Testis (tissue), 2 donors: ENCODE measurements at regions not wholly inside any gene's neighbourhood (a gene's known extent, or its start where the extent isn't known, plus 50 kb on each side); places are given as distances from the start of the nearest gene placed in this dataset.

Experiments used
- POLR2A ChIP-seq: fragments of 450-650 bp; IDR thresholded peaks from one replicate; pipeline ENCODE4 v1.6.1; 2017; ENCODE audit warnings: antibody characterized with exemption, mild to moderate bottlenecking, moderate library complexity
- TF ChIP-seq, protein P1 (sequence below), 3 experiments: fragments of 450-650 bp in 2 of 3; fragments of 200-600 bp in 1 of 3; sonication (generic) in 1 of 3; IDR thresholded peaks; one replicate each; pipeline ENCODE4 v1.5.1; 2016 to 2019; ENCODE audit warnings: antibody characterized with exemption in 3 of 3, mild to moderate bottlenecking in 2 of 3, moderate library complexity in 1 of 3

- TF ChIP-seq, protein P1, sequence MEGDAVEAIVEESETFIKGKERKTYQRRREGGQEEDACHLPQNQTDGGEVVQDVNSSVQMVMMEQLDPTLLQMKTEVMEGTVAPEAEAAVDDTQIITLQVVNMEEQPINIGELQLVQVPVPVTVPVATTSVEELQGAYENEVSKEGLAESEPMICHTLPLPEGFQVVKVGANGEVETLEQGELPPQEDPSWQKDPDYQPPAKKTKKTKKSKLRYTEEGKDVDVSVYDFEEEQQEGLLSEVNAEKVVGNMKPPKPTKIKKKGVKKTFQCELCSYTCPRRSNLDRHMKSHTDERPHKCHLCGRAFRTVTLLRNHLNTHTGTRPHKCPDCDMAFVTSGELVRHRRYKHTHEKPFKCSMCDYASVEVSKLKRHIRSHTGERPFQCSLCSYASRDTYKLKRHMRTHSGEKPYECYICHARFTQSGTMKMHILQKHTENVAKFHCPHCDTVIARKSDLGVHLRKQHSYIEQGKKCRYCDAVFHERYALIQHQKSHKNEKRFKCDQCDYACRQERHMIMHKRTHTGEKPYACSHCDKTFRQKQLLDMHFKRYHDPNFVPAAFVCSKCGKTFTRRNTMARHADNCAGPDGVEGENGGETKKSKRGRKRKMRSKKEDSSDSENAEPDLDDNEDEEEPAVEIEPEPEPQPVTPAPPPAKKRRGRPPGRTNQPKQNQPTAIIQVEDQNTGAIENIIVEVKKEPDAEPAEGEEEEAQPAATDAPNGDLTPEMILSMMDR (IDR thresholded peaks at IDR 0.05), result no peak
- no peak for TF ChIP-seq POLR2A
Observed at GRCh38 chr2:49861821-49862220, 707.5 kb upstream of the FSHR start.
